HG03432 (cell line): ENCODE measurements at regions not wholly inside any gene's neighbourhood (a gene's known extent, or its start where the extent isn't known, plus 50 kb on each side); places are given as distances from the start of the nearest gene placed in this dataset.
A peak's percentile ranks its signal among the peaks of the same experiment; 100 is the strongest.

Experiments used
- ATAC-seq: cut with Tn5 transposase; IDR thresholded peaks from one replicate; pipeline ENCODE4 v1.9.1; 2021; ENCODE audit warnings: mild to moderate bottlenecking, moderate library complexity; ENCODE audit not compliant: unreplicated experiment

DNA sequence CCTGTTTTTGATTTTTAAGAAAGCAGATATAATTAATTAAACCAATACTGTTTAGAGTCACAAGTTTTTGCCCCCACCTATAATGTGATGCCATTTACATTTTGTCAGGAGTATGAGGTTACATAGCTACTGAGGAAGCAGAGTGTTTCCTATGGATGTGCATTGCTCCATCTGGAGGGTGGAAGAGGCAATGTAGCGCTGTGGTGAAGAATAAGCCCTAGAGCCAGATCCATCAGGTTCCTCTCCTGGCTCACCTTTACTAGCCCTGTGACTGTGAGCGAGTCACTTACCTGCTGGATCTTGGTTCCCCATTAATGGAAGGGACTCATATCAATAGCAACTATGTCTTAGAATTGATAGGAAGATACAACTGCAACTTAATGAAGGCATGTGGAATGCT lies 216.0 kb downstream of the GPAM start:
- no peak for ATAC-seq

DNA sequence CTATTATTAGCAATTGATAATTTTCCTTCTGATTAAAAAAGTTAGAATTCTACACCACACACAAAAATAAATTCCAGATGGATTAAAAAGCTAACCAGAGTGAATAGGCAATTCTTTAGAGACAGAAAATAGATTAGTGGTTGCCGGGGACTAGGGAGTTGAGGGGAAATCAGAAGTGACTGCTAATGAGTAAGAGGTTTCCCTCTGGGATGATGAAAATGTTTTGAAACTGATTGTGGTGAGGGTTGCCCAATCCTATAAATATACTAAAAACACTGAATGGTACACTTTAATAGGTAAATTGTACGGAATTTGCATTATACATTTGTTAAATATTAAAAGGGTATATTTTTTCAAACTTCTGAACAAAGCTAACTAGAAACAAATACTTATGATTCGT lies 214.9 kb downstream of the GPAM start:
- ATAC-seq: no peak

DNA sequence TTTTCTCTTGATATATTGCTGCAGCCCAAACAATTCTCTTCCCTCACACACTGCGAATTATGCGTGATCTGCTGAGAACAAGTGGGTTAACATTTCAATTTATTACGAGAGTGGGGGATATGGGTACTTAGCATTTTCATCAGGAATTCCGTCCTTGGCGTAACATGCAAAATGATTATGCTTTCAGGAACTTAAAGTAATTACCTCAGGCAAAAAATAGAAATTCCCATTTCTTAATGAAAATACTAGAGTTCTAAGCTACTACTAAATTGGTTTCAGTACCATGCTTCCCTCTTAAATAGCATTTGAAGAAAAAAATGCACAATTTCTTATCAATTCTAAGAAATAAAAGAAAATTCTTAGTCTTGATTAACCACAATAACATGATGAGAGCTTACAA lies 213.5 kb downstream of the GPAM start:
- no peak for ATAC-seq

- no peak for ATAC-seq
Measured at GRCh38 chr10:111972109-111972508, 211.5 kb downstream of the GPAM start.

GRCh38 chr10:111973306-111973705 lies 210.3 kb downstream of the GPAM start:
- ATAC-seq: no peak

DNA sequence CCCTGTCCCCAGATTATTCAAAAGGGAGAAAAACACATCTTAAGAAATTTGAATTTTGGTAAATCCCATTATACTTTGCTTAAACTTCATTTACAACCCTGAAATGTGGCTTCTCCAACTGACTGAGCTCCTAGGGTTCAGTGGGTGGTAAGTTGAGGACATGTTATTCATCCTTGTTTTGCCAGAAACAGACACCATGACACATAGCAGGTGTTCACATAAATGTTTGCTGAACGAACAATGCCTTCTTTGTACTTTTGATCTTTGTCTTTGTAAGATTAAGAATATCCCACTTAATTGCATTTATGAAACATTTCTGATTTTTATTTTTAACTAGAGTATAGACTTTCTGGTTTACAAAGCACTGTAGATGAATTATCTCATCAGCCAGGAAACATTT lies 209.7 kb downstream of the GPAM start:
- no peak for ATAC-seq

DNA sequence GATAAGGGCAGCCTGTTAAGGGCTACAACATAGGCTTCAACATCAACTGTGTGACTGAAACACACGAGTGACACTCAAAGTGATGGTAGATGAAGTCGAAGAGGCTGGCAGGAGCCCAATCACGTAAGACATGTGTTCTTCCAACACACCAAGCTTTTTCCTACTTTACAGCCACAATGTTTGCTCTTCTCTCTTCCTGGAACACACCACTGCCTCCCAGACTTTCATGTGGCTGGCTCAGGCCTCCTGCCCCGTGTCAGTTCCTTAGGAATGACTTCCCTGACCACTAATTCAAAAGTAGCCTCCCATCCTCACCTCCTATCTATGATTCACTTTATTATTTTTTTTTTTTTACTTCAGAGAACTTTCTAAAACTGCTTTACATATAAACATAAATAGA lies 209.2 kb downstream of the GPAM start:
- ATAC-seq: no peak

GRCh38 chr10:111976557-111976956 lies 207.0 kb downstream of the GPAM start:
- ATAC-seq: no peak

DNA sequence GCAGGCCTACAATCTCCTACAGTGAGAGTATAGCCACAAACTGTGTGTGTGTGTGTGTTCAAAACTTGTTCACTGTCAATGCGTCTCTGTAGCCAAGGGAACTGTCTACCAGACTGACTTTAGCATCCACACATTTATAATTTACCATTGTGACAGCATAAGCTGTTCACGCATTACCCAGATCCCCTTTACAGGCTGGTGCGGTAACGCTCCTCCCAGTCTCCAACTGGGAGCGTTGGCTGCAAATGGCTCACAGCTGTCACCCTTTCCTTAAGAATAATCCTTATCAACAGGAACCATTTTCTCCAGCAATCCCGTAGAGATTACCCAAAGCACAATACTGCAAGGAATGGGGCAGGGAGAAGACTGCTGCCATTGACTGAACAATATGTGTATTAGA lies 199.5 kb downstream of the GPAM start:
- ATAC-seq: no peak

DNA sequence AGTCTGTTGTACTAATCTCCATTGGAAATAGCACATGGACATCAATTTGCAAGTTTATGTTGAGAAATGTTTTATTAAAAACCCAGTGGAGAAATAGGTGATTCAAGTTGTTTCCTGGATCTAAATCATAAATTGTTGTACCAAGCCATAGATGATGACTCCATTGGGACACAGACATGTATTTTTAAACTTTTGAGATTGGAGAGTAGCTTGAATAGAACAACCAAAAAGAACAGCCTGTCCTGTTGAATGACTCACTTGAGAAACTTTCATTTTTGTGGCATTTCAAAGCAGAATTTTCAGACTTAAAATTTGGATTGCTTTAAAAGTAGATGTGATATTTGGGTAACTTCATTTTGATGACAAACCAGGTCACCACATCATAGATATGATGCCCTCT lies 197.5 kb downstream of the GPAM start:
- no peak for ATAC-seq

DNA sequence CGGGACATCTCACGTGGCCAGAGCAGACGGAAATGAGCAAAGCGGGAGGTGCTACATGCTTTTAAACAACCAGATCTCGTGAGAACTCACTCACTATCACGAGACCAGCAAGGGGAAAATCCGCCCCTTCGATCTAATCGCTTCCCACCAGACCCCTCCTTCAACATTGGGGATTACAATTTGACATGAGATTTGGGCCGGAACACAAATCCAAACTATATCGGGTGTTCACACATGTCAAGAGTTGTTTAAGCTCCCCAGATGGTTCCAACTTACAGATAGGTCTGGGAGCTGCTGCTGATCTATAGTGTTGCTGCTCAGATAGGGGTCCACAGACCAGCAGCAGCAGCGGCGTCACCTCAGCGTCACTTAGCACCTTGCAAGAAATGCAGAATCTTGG lies 194.9 kb downstream of the GPAM start:
- ATAC-seq: no peak

DNA sequence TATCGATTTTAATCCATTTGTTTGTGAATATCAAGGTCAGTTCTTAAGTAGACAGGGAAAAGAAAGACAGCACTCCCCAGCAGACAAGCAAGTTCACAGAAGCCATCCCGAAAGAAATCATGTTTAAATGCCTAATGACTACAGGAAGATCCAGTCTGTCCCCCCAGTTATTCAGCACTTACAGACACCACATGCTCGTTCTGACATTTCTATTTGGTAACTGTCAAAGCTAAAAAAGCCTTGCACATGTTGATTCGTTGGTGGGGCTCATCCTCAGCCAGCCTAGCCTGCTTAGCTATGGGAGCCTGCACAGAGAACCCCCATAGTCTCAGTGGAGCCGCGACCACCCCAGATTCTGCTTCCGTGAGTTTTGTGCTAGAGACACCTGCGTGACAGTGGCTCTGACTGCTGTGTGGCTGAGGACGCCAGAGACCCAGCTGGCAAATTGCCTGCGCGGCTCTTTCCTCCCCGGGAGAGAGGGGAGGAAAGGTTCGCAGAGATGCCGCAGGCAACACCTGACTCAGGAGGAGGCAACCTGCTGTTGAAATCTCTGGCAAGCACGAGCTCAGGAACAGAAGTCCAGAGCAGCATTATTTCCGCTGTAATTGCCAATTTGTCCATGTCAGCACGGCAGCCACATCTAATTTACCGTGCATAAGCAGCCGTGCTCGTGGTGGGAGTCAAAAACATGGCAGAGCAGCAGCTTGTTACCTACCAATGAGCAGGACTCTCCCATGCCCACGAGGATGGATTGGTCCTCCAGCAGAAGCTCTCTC lies 194.2 kb downstream of the GPAM start:
- no peak for ATAC-seq

DNA sequence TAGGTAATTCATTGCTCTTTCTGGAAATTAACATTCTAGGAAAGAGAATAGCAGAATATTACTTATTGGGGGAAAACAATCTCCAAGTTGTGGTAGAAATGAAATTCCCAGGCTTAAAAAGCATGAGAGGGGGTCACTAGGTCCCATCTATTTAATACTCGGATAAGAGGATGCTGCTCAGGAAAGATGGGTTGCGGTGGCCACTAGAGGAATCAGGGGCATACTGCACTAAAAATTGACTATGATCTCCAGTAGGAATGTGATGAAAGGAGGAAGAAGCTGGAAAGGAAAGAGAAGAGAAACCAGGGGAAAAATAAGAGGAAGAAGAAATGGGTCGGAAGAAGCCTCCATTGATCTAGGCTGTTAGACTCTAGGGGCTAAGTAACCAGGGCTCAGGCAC lies 192.8 kb downstream of the GPAM start:
- ATAC-seq: no peak

DNA sequence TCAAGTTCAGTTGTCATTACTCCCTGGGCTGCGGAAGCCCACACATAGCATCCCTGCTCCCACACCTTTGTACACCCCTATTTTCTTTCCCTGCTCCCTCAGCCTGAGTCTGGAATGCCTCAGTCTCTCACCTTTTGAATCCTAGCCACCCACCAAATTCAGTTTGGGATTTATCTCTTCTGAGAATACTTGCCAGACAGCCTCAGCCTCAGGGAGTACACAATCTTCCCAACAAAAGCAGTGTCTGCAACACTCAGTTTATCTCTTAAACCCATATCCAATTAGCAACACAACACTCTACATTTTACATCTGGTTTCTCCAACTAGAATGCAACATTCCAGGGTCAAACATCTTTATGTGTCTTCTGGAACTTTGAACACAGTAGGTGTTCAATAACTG lies 190.2 kb downstream of the GPAM start:
- no peak for ATAC-seq

DNA sequence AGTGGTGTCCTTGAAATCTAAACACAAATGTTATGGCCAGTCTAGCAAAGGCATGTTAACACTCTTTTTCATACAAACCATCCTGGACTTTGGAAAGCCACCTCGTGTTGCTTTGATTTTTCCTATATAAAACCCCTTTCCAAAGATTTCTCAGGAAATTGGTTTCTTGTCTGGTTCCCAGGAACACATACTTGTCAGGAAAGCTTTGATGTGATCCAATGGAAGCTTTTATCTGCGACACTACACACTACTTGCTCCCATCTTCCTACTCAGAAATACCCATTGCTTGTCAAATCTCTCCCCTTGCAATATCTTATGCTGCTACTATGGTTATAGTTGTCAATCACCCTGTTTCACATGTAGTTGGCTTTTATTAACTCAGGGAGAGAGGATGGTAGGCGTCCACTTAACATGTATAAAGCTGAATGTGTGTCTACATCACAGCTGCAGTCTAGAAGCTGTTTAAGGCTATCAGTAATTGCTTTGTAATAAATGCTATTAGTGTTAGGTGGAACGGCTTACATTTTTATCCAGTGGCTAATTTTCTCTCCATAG lies 189.6 kb downstream of the GPAM start:
- ATAC-seq: no peak

GRCh38 chr10:111996103-111996502 lies 187.5 kb downstream of the GPAM start:
- peak; percentile 99 for ATAC-seq

DNA sequence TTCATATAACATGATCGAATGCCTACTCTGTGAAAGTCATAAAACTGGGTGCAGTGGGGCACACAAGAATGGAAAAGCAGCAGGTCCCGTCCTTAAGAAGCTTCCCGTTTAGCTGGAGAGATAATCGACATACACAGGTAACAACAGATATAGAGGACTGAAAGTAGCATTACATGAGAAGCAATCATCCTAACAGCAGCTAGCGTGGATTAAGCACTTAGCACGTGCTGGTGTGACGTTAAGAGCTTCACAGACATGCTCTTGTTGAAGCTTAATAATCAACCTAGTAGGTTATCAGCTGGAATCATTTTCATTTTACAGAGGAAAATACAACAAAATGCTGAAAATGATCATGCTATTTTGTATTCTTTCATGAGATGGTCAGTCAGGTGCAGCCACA lies 184.8 kb downstream of the GPAM start:
- no peak for ATAC-seq

- no peak for ATAC-seq
Measured at GRCh38 chr10:111999205-111999914, 184.2 kb downstream of the GPAM start.

DNA sequence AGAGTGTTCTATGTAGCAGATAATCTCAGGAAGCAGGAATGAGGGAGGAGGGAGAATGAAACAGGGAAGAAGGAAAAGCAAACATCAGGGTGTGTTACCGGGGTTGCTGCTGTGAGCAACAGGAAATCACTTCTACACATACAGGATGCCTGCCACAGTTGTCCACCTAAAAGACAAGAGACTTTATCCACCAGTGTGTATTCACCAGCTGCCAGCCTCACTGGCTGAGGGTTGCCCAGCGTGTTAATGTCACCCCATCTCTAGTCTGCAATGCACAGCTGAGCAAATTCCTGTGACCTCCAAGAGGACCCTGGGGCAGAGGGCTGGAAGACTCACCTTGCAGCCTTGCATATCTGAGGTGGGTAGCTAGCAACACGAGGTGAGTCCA lies 183.7 kb downstream of the GPAM start:
- no peak for ATAC-seq

DNA sequence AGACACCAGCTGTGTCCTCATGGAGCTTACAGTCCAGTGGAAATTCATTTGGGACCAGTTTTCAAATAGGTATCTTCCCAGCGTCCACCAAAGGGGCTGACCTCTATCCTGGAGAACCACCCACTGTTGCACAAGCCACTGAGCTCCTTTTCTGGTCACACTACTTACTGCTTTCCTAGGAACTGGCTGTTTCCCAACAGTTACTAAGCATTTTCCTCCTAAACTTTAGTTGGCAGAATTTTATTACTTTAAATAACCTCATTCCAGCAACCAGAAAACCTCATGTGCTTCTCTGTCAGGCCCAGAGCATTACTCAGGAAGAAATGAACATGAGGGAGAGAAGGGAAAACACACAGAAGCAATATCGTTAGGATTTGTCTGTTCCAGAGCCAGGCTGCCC lies 183.1 kb downstream of the GPAM start:
- ATAC-seq: no peak

DNA sequence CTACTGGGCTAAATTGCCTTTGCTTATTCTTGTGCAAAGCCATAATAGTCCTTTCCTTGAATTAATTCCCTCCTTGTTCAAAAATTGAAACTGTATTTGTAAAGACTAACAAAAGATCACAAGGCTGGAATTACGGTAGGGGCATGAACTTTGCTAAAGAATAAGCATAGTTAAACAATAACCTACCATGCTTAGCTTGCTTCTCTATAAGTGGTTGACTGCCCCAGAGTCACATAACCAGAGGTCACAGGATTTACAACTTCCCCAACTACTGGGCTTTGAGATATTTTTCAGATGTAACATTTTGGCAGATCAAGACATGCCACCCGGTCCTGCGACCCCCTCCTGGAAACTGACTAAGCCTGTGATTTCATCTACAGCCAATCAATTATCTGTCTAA lies 181.4 kb downstream of the GPAM start:
- ATAC-seq: no peak

DNA sequence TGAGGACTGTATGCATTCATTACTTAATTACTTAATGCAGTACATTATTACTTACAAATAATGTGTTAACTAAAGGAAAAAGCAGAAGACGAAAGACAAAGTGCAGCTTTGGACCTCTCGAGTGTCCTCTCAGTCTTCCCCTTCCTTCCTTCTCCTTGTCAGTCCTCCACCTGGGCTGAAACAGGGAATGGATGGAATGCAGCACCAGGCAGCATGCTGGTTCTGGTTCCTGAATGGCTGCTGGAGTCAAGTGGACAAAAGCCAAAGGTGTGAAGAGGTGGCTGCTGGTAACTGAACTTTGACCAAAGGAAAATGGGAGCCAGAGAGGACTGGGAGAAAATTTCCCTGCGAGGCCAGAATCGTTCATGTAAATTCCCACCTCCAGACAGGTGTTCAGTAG lies 179.5 kb downstream of the GPAM start:
- ATAC-seq: no peak
